WTC11 (cell line): ENCODE measurements at regions not wholly inside any gene's neighbourhood (a gene's known extent, or its start where the extent isn't known, plus 50 kb on each side); places are given as distances from the start of the nearest gene placed in this dataset.

Experiments used
- ATAC-seq: fragments of 200-7000 bp; cut with Tn5 transposase; 2 replicates; pipeline ENCODE4 v1.10.0; 2021; ENCODE audit warnings: mild to moderate bottlenecking, moderate library complexity
- CTCF ChIA-PET: fragments of 300-600 bp; sonication (Branson Sonifier 250); formaldehyde crosslinking; loops from one replicate; lab custom pipeline; 2021; ENCODE audit warnings: antibody characterized with exemption; lab: Charles Lee
- POLR2A ChIA-PET: fragments of 350-600 bp; sonication (Branson Sonifier 250); formaldehyde crosslinking; loops from one replicate; lab custom pipeline; 2021; ENCODE audit warnings: antibody characterized with exemption; lab: Charles Lee
- DNase-seq: peaks from one replicate; pipeline ENCODE4 v3.0.0; 2021; ENCODE audit warnings: low spot score
- H3K27ac Mint-ChIP-seq: 2 replicates; pipeline ENCODE4 v1.8.0; 2021; ENCODE audit warnings: mixed read lengths
- H3K27me3 Mint-ChIP-seq: 2 replicates; pipeline ENCODE4 v1.8.0; 2021; ENCODE audit warnings: low read depth, mild to moderate bottlenecking, moderate library complexity, mixed read lengths
- H3K36me3 Mint-ChIP-seq: 2 replicates; pipeline ENCODE4 v1.8.0; 2021; ENCODE audit warnings: mixed read lengths
- H3K4me1 Mint-ChIP-seq: 2 replicates; pipeline ENCODE4 v1.8.0; 2022; ENCODE audit warnings: mixed read lengths
- H3K4me3 Mint-ChIP-seq: 2 replicates; pipeline ENCODE4 v1.8.0; 2021; ENCODE audit warnings: mild to moderate bottlenecking, moderate library complexity, mixed read lengths
- H3K9me3 Mint-ChIP-seq: 2 replicates; pipeline ENCODE4 v1.8.0; 2021; ENCODE audit warnings: mixed read lengths
- CREB1 ChIP-seq: sonication (generic); formaldehyde crosslinking; IDR thresholded peaks from 2 replicates; pipeline ENCODE4 v1.8.0; 2023; ENCODE audit warnings: mild to moderate bottlenecking, missing genetic modification reagents
- ETV6 ChIP-seq: sonication (generic); formaldehyde crosslinking; IDR thresholded peaks from 2 replicates; pipeline ENCODE4 v1.8.1; 2022; ENCODE audit warnings: mild to moderate bottlenecking, missing genetic modification reagents
- FOXK1 ChIP-seq: sonication (generic); formaldehyde crosslinking; IDR thresholded peaks from 2 replicates; pipeline ENCODE4 v1.8.0; 2022; ENCODE audit warnings: mild to moderate bottlenecking, moderate library complexity, missing genetic modification reagents
- FOXP1 ChIP-seq: sonication (generic); formaldehyde crosslinking; IDR thresholded peaks from 2 replicates; pipeline ENCODE4 v1.8.0; 2022; ENCODE audit warnings: missing genetic modification reagents, mild to moderate bottlenecking, moderate library complexity, borderline replicate concordance
- GABPB1 ChIP-seq: sonication (generic); formaldehyde crosslinking; IDR thresholded peaks from 2 replicates; pipeline ENCODE4 v1.8.1; 2023; ENCODE audit warnings: mild to moderate bottlenecking, missing genetic modification reagents
- JAZF1 ChIP-seq: fragments of 250-450 bp; sonication (Bioruptor Pico); IDR thresholded peaks from 2 replicates; pipeline ENCODE4 v1.9.0; 2021; ENCODE audit warnings: moderate library complexity, mild to moderate bottlenecking, inconsistent platforms
- MAX ChIP-seq: sonication (generic); formaldehyde crosslinking; IDR thresholded peaks from 2 replicates; pipeline ENCODE4 v1.8.0; 2022; ENCODE audit warnings: mild to moderate bottlenecking, missing genetic modification reagents
- USF1 ChIP-seq: sonication (generic); formaldehyde crosslinking; IDR thresholded peaks from 2 replicates; pipeline ENCODE4 v1.8.0; 2022; ENCODE audit warnings: mild to moderate bottlenecking, missing genetic modification reagents
- ZMAT4 ChIP-seq: fragments of 250-450 bp; sonication (Bioruptor Pico); IDR thresholded peaks from 2 replicates; pipeline ENCODE4 v1.9.0; 2021; ENCODE audit warnings: mild to moderate bottlenecking
- ZNF416 ChIP-seq: fragments of 250-450 bp; sonication (Bioruptor Pico); IDR thresholded peaks from 2 replicates; pipeline ENCODE4 v1.9.0; 2021; ENCODE audit warnings: mild to moderate bottlenecking, inconsistent platforms
- ZNF423 ChIP-seq: fragments of 250-450 bp; sonication (Bioruptor Pico); IDR thresholded peaks from 2 replicates; pipeline ENCODE4 v2.1.2; 2022; ENCODE audit warnings: mild to moderate bottlenecking, moderate library complexity
- ZSCAN18 ChIP-seq: fragments of 250-450 bp; sonication (Bioruptor Pico); IDR thresholded peaks from 2 replicates; pipeline ENCODE4 v2.1.2; 2022; ENCODE audit warnings: mild to moderate bottlenecking, moderate library complexity
- TF ChIP-seq, protein P1 (sequence below): sonication (generic); formaldehyde crosslinking; IDR thresholded peaks from 2 replicates; pipeline ENCODE4 v1.8.1; 2023; ENCODE audit warnings: mild to moderate bottlenecking, missing genetic modification reagents
- TF ChIP-seq, protein P2 (sequence below): sonication (generic); formaldehyde crosslinking; IDR thresholded peaks from 2 replicates; pipeline ENCODE4 v1.8.0; 2023; ENCODE audit warnings: mild to moderate bottlenecking, missing genetic modification reagents

GRCh38 chr14:53494587-53494986 lies 341.5 kb upstream of the DDHD1 start (continued):
- no peak for TF ChIP-seq MAX (CRISPR knock-in tag)
- no peak for TF ChIP-seq FOXP1 (CRISPR knock-in tag)
- TF ChIP-seq, protein P1, sequence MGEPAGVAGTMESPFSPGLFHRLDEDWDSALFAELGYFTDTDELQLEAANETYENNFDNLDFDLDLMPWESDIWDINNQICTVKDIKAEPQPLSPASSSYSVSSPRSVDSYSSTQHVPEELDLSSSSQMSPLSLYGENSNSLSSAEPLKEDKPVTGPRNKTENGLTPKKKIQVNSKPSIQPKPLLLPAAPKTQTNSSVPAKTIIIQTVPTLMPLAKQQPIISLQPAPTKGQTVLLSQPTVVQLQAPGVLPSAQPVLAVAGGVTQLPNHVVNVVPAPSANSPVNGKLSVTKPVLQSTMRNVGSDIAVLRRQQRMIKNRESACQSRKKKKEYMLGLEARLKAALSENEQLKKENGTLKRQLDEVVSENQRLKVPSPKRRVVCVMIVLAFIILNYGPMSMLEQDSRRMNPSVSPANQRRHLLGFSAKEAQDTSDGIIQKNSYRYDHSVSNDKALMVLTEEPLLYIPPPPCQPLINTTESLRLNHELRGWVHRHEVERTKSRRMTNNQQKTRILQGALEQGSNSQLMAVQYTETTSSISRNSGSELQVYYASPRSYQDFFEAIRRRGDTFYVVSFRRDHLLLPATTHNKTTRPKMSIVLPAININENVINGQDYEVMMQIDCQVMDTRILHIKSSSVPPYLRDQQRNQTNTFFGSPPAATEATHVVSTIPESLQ (CRISPR knock-in tag), result no peak
- no peak for TF ChIP-seq CREB1 (CRISPR knock-in tag)
- TF ChIP-seq JAZF1, result no peak

GRCh38 chr14:53493860-53494259 lies 340.7 kb upstream of the DDHD1 start:
- peaks cover 26% of the 10 kb centered on the region for H3K4me1 Mint-ChIP-seq
- H3K27ac Mint-ChIP-seq, result peak overlapping the region; percentile 75; the same call in 1 of the 2 replicates
- POLR2A ChIA-PET, result no interaction called here
- H3K9me3 Mint-ChIP-seq, result peaks cover 9% of the 10 kb centered on the region
- TF ChIP-seq ETV6 (CRISPR knock-in tag) (no peak), FOXK1 (CRISPR knock-in tag) (no peak), ZSCAN18 (no peak), GABPB1 (no peak), FOXP1 (CRISPR knock-in tag) (no peak), USF1 (CRISPR knock-in tag) (no peak)
- DNase-seq (no peak), ATAC-seq (peak; percentile 70)
- no peaks in the 10 kb centered on the region for H3K27me3 Mint-ChIP-seq
- H3K36me3 Mint-ChIP-seq, result no peaks in the 10 kb centered on the region
- CTCF ChIA-PET, result interaction anchor here (0.8 to 1.3 kb wide), 2 partner anchors 95 to 854 kb away, joined by 3 to 4 read pairs; no protein-coding TSS in a partner anchor
- H3K4me3 Mint-ChIP-seq, result no peak overlapping the region

DNA sequence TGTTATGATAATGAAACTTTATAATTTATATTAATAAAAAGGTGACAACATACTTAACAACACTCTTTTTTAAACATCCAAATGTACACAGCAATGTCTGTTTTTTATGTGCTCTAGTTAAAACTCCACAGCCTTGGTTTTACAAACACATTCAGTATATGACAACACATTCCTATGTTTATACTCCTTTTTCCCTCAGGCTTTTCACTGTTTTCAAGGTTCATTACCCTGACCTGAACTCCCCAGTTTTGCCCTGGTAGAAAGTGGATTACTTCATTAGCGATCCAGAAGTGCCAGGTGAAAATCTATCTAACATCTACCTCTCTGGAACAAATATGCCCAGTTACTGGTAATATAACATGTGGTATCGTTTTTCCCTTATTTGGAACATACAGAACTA lies 340.2 kb upstream of the DDHD1 start:
- no peaks in the 10 kb centered on the region for H3K27me3 Mint-ChIP-seq
- peaks cover 26% of the 10 kb centered on the region for H3K4me1 Mint-ChIP-seq
- no peaks in the 10 kb centered on the region for H3K36me3 Mint-ChIP-seq
- ChIA-PET POLR2A (no interaction called here), CTCF (interaction anchor here (0.8 to 1.3 kb wide), 2 partner anchors 94 to 855 kb away, joined by 3 to 4 read pairs; no protein-coding TSS in a partner anchor)
- no peak overlapping the region; the same call in 1 of the 2 replicates for H3K27ac Mint-ChIP-seq
- H3K4me3 Mint-ChIP-seq, result no peak overlapping the region
- H3K9me3 Mint-ChIP-seq, result peaks cover 9% of the 10 kb centered on the region
- DNase-seq (no peak), ATAC-seq (no peak)
- no peak for TF ChIP-seq ZMAT4 (CRISPR knock-in tag)
- TF ChIP-seq, protein P2, sequence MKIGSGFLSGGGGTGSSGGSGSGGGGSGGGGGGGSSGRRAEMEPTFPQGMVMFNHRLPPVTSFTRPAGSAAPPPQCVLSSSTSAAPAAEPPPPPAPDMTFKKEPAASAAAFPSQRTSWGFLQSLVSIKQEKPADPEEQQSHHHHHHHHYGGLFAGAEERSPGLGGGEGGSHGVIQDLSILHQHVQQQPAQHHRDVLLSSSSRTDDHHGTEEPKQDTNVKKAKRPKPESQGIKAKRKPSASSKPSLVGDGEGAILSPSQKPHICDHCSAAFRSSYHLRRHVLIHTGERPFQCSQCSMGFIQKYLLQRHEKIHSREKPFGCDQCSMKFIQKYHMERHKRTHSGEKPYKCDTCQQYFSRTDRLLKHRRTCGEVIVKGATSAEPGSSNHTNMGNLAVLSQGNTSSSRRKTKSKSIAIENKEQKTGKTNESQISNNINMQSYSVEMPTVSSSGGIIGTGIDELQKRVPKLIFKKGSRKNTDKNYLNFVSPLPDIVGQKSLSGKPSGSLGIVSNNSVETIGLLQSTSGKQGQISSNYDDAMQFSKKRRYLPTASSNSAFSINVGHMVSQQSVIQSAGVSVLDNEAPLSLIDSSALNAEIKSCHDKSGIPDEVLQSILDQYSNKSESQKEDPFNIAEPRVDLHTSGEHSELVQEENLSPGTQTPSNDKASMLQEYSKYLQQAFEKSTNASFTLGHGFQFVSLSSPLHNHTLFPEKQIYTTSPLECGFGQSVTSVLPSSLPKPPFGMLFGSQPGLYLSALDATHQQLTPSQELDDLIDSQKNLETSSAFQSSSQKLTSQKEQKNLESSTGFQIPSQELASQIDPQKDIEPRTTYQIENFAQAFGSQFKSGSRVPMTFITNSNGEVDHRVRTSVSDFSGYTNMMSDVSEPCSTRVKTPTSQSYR, result no peak
- TF ChIP-seq ZNF423 (CRISPR knock-in tag), result no peak
- TF ChIP-seq ZNF416 (CRISPR knock-in tag), result no peak
